SW 1271 (cell line): ENCODE measurements at regions not wholly inside any gene's neighbourhood (a gene's known extent, or its start where the extent isn't known, plus 50 kb on each side); places are given as distances from the start of the nearest gene placed in this dataset.
"Not testable (repeated sequence)": the region's sequence is repeated elsewhere in the genome, so short reads cannot be mapped to it uniquely, and the experiment has no call there.

ENCODE experiments used
- DNase-seq, 2 experiments: peaks; one replicate each; lab custom pipeline; 2025; lab: John Stamatoyannopoulos, UW

DNA sequence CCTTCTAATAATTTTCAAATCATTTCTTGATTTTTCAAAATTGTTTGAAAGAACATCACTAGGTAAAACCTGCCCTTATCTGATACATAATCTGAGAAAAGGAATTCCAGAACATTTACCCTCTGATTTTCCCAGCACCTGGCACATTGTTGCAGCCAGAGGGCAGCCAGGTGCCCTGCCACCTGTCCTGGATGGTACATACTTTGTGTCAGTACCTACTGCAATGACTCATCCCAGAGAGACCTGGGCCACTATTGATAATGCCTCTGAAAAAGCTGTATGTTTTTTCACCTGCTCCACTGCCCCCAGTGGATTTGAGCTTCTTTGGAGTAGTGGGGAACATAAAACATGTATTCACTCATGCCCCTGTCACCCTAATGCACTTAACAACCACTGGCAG lies 648.9 kb upstream of the GBE1 start:
- no peak for DNase-seq

DNA sequence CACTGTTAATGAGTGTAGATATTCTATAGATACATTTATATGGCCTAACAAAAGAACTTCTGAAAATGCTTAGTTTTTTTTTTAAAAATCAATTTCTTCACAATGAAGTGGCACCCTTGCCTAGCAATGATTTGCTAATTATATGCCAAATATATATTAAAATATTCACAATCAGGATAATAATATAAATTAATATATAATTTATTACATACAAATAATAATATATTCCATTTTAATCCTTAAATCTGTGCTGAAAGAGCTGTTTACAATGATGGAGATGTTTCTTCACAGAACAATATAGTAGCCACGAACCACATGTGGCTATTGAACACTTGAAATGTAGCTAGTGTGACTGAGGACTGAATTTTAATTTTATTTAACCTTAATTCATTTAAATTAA lies 648.4 kb upstream of the GBE1 start:
- DNase-seq = no peak

DNA sequence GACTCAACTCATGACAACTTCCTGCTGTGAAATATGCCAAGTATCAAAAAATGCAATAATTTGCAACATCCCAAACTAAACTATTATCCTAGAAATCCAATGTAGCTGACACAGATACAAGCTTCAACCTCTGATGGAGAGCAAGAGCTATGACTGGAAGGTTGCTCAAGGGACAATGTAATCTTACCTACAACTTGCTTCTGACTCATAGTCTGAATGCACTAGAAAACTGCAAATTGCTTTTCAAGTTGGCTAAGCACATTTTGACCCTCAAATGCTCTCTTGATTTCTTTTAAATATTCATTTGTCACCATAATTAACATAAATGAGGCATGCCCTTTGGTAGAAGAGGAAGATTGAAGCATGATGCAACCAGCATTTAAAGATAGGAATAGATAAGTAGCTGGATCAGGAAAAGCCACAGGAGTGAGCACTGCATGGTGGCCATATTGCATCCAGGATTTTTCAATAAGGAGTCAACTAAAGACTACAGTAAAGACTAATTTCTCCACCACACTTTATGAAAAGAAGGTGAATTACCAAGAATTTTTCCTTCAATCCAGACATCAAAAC lies 630.8 kb upstream of the GBE1 start:
- DNase-seq = no peak

DNA sequence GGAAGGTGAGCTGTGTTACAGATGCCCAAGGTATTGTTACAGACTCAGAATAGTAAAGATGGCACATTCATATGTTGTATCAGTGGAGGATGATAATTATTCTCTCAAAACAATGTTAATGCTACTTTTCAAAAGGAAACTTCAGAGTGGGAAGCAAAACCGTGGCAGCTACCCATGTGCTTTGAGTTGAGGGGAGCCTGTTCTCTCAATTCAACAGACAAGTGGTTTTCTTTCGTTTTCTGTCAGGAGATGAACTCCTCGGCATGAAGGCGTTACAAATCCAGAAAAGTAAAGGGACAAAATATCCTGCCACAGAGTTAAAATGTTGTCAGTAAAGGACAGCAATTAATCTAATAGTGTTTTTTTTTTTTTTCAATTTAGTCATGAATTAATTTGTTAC lies 629.4 kb upstream of the GBE1 start:
- DNase-seq = no peak

DNA sequence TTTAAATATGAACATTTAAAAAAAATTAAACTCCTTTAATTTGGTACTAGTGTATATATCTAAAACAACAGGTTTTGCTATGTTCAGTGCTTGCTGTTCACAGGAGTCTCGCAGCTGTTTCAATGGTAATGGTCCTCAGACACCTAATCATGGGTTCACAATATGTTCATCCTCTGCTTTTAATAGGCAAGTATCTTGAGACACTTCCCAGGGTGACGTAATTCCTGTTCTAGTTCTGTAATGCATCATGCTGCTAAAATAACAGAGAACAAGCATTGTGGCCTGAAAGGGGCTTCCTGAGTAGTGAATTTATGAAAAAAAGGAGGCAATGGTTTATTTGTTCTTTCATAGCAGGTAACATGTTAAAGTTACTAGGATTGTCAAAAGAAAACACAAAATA lies 625.2 kb upstream of the GBE1 start:
- DNase-seq = no peak

DNA sequence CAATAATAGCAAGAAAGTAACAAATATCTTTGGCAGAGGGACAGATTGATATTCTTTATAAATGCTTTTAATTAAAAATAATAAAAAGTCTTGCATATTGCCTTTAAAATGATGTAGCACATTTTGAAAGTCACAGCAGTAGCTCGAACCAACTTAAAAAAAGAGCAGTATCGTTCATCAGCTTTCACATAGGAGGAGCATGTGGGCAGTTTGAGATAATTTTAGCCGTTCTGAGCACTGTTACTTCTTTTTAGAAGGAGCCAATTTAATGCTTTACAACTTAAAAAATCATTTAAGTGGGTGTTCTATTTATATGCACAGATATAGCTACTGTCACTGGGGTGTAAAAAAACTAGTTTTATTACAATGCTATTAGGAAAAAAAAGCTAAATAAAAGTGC lies 622.7 kb upstream of the GBE1 start:
- no peak for DNase-seq

DNA sequence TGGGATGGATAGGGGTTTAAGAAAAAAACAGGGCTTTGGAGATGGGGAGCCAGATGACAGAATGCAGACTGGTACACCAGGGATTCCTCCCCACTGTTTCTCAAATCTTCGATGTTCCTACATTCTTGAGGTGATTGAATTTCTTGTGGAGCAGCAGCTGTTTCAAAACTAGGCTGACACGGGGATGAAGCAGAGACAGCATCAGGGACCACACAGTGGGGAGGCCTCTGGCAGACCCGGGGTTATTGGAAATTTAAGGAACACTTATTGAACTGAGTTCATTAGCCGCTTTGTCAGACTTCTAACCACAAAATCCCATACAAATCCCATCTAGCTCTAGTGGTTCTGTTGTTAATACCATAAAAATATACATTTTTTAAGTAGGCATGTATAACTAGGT lies 621.4 kb upstream of the GBE1 start:
- no peak for DNase-seq

DNA sequence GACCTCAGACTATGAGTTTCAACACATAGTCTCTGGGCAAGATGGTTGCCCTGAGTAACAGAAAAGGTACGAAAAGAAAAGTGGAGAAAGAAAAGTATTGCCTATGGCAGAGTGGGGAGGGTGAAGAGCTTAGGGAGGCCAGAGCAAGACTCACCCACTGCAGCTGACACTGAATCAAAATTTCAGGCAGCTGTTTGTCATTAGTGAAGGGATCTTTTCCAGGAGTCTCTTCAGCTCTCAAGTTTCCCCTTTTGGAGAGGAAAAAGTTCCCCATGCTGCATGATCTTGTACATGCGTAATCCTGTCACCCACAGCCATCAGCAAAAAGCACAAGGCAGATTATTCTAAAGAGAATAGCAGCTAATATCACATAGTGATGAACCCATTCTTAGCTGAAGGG lies 616.9 kb upstream of the GBE1 start:
- DNase-seq = no peak

DNA sequence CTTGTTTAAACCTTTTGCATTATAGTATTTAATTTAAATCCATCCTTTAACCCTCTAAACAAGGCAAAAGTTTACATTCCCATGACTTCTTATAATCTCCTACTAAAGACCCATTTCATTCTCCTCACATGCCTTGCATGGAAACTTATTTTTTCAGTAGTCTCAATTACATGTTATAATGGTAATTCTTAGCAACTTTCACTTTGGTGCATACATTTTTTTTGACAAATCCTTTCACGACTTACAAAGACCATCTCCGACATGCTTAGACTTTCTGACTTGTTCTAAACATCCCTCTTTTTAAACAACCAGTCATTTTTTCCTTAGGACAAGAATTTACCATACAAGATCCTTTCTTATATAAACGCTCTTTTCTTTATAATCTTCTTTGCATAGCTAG lies 615.4 kb upstream of the GBE1 start:
- DNase-seq = no peak

DNA sequence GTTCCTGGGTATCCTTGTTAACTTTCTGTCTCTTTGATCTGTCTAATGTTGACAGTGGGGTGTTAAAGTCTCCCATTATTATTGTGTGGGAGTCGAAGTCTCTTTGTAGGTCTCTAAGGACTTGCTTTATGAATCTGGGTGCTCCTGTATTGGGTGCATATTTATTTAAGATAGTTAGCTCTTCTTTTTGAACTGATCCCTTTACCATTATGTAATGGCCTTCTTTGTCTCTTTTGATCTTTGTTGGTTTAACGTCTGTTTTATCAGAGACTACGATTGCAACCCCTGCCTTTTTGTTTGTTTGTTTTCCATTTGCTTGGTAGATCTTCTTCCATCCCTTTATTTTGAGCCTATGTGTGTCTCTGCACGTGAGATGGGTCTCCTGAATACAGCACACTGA lies 612.4 kb upstream of the GBE1 start:
- DNase-seq = not testable (repeated sequence)

DNA sequence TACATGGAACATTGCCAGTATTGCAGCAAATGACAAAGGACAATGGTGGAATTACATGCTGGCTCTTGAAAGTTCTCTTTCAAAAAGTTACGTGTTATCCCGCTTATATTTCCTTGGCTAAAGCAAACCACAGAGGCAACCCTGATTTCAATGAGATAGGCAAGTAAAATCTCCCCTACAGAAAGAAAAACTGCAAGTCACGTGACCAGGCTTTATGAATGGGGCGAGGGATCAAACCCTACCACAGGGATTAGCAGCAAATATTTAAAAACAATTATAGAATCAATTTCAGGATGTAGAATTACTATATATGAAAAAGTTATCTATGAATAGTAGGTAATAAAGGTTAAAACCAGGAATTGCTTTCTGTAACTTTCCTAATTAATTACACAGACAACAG lies 603.4 kb upstream of the GBE1 start:
- no peak for DNase-seq

DNA sequence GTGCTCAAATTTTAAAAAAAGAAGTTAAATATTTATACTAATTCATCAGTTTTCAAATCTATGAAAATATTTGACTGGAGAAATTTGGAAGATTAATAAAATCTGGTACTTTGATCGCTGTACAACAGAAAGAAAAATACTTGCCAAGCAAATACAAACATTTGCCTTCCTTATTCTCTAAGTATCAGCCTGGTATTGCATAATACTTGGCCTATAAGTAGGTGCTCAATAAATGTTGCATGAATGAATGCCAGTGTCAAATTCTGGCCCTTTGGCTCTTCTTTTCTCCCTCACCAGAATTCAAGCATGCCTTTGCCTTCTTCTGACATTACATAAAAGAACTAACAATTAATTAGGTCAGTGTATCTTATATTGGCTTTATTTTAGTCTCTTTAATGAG lies 601.7 kb upstream of the GBE1 start:
- no peak for DNase-seq

DNA sequence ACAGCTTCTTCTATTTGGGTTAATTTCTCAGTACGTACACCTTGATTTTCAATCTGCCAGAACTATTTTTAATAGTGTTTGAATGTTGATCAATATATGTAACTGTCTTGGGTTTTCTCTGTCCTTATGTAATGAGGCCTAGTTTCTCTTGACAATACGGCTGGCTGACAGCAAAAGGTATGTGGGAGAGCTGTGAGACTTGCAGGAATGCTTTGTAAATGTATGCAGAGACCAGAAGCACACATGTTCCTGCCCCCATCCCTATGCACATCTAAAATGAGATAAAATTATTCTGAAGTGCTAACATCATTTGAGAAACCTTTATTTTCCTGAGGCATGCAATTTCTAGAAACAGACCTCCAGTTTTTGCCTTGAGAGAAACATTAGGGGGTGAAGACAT lies 593.8 kb upstream of the GBE1 start:
- no peak for DNase-seq

DNA sequence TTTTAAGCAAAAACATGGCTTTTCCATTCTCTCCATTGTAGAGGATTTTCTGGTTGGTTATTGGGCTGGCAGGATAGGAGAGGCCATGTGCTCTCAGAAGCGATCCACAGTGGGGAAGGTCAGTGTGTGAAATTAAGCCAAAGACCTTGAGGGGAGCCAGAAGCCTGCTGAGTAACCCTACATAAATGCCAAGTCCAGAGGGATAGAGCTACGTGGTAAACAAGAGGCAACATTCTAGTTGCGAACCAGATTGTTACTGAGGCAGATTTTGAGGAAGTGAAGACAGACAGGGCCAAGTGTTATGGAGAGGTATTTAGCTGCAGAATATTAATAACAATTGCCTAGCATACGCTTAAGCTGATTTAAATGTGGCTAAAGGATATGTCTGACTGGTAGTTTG lies 592.8 kb upstream of the GBE1 start:
- no peak for DNase-seq

DNA sequence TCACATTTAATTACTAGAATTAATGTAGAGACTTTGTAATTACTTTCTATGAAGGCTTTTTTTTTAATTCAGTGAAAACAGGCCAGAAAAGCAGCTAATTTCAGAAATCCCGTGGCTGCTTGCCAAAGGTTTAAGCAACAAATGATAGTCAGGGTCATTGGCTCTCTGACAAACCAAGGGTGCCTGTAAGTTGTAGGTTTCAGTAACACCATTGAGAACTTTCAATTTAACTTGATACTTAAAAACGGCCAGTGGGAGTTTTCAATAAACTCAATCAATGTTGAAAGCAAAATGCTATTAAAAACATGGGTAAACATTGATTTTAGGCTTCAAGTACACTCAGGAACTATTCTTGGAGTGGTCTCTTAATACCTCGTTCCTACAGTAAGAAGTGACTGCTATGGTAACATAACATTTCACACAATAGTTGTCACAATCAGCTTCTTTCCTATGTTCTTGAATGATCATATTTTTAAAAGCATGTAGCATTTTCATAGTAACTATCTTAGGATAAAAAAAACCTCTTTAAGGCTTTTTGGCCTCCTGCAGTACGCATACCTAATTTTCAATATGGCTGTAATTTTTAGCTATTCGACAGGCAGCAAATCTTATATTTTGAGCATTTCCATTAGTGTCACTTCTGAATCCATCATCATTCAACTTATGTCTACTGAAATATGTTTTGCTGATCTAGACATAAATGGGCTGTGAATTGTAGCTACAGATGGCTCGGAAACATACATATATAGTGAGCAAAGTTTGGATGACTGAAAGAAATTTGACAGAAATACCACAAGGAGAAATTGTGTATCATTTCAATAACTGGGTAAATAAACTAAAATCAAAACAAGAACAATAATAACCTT lies 592.1 kb upstream of the GBE1 start:
- DNase-seq = no peak

DNA sequence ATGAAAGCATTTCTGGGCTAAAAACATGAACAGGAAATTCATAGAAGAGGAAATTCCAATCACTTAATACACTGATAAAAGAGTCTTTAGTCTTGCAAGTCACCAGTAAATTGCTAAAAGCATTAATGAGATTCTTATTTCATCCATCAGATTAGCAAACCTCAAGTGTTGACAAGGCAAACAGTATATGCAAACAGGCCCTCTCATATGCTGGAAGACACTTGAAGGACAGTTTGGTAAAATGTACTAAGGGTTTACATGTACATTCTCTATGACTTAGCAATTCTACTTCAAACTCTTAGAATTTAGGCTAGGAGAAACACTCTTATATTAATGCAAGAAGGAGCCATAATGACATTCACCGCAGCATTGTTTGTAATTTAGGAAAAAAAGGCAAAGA lies 586.1 kb upstream of the GBE1 start:
- DNase-seq = no peak

DNA sequence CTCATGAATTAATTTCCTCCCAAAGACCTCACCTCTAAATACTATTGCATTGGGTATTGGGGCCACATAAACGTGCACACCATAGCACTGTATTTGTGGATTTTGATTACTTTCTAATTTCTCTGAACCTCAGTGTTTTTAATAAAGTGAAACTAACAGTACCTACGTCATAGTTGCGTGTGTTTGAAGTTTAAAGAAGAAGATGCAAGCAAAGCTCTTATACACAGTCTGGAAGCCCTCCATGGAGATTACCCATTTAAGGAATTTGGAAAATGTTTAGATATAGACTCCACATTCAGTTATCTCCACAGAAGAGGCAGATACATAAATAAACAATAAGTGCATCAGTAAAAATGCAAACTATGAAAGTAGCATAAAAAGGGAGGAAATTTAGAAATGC lies 581.1 kb upstream of the GBE1 start:
- DNase-seq = no peak

DNA sequence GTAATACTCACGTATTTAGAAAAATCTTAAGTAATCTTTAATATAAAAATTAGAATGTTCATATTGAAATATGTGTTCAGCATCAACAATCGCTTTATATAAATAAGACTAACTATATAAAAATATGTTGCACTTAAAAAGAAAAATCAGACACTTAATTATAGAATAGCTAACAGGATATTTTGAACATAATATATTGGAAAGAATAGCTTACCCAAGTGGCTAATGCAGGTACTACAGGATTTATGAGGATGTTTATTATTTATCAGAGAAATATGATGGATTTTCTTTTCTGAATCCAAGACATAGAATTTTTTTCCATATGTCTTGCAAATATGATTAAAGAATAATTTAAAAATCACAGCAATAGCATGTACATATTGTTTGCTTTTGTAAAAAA lies 567.9 kb upstream of the GBE1 start:
- DNase-seq = no peak

DNA sequence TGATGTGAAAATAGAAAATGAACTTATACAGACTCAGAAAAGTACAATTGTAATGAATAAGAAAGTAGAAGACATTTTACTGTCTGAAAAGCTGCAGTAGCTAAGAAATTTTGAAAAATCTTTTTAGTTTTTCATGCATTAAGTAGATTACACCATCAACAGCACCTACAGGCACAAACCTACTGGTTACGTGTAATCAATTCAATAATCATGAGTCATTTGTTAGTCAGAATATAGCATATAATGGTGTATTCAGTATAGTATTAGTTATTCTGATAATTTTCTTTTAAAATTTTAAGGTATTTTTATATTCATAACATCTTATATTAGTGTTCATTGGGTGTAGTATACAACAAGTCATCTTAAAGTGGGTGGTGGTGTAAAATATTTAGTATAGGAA lies 550.5 kb upstream of the GBE1 start:
- DNase-seq = no peak

DNA sequence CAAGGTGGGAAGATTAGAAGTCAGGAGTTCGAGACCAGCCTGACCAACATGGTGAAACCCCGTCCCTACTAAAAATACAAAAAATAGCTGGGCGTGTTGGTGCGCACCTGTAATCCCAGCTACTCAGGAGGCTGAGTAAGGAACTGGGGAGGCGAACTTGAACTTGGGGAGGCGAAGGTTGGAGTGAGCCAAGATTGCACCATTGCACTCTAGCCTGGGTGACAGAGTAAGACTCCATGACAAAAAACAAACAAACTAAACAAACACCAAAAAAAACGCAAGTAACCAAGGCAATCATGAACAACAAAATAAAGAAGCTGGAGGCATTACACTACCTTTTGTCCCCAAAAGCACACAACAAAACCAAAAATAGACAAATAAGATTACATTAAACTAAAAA lies 547.3 kb upstream of the GBE1 start:
- no peak for DNase-seq

DNA sequence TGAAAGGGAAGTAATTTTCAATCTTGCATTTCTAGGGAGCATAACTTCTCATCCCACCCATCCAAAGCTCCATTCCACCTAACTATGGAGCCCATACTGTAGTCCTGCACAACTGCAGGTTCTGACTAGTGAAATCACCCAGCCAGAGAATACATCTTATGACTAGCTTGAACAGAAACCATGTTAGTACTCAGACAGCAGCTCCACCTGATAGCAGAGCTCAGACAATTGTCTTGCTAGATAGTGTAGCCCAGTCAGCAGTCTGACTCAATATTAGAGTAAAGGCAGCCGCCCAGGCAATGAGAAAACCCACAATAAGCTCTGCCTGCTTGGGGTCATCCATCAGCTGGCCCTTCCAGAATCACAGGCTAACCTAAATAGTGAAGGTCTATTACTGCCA lies 544.7 kb upstream of the GBE1 start:
- no peak for DNase-seq

DNA sequence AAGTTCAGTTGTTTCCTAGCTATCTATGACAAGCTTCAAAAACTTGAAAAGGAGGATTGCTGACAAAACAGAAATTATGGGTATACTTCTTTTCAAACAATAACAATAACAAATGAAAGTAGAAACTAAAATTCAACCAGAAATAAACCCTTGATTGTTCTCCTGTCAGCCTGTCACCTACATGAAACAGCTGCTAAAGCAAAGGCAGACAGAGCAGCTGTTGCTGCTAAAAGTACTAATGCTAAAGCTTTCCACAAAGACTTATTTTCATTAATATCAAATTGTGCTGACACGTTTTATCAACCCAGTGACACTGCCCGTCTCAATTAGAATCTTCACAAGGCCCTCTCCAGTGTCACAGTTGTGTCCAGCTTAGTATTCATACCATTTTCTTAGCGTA lies 533.2 kb upstream of the GBE1 start:
- DNase-seq = no peak

DNA sequence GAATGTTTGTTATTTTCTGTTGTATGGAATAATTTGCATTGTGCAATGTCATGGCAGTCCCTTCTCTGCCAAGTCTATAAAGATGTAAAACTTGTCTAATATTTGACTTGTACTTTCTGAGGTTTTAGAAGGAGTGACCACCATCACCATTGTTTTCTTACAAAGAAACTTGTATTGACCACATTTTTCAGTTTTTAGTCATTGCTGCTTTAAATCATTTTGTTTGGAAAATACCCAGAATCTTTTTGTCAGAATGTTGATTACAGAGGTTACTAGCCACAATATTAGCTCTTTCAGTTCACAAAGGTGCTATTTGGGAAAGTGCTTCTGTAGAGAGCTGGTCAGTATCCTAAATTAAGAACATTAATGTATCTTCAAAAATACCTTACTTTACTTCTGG lies 532.4 kb upstream of the GBE1 start:
- DNase-seq = no peak

DNA sequence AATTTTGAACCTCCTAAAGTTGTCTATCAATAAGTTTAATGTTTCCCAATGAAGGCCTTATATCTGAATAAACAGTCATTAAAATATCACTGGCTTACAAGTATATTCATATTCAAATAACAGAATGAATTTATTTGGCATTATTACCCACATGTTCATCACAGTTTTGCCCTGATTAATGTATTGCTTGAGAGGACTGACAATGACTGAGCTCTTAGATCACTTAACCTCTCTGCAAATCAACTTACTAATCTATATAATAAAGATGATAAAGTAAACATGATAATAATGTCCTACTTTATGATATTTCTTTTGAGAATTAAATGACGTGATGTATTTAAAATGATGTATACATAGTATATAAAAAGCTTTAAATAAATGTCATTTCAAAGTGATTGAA lies 532.0 kb upstream of the GBE1 start:
- no peak for DNase-seq
